ENCODE measurements at regions not wholly inside any gene's neighbourhood (a gene's known extent, or its start where the extent isn't known, plus 50 kb on each side); places are given as distances from the start of the nearest gene placed in this dataset.

DNA sequence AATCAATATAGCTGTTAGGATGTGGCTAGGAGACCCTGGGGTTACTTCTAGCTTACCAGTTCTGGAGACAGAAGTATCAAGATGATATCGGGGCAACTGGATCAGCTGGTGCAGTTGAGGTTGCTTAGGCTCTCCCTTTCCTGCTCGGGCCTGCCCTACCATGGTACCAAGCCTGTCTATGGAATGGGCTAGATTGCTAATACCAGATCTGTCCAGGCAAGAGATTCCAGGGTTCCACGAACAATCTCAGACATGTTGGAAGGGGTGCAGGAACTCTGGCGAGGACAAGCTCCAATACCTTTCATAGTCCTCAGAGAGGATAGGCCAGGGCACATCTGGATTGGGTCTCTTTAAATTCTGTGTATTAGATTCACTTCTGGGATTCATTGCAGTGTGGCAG, 53.8 kb downstream of the ADM start:
- DNase-seq (ENCODE audit: low spot score), result no peak

DNA sequence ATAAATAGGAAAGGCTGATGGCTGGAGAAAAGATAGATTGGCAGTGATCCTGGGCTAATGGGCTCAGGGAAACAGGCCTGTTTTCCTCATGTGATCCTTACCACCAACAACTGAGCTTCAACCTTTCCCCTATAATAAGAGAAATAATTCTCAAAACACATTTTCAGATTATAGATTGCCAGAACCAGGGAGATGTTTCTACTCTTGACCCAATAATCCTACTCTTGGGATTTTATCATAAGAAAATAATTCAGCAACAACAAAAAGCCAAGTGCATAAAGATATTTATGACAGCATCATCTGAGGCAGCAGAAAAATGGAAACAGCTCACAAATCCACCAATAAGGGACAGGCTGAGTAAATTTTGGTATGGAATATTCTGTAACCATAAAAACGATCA, 54.3 kb downstream of the ADM start:
- no peak for DNase-seq (ENCODE audit: low spot score)

DNA sequence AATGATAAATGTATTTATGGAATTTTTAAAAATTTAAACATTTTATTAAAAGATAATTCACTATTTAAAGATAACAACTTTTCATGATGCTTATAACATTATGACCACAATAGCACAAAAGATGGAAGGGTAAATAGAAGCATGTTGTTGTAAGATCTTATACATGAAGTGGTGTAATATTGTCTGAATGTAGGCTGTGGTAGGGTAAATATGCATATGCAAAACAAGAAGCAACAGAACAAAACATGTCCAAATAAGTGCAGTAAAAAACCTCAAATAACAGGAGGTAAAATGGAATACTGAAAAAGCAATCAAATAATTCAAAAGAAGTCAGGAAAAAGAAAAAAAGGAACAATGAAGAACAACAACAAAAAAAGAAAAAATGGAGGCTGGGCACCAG, 56.0 kb downstream of the ADM start:
- DNase-seq (ENCODE audit: low spot score), result no peak

DNA sequence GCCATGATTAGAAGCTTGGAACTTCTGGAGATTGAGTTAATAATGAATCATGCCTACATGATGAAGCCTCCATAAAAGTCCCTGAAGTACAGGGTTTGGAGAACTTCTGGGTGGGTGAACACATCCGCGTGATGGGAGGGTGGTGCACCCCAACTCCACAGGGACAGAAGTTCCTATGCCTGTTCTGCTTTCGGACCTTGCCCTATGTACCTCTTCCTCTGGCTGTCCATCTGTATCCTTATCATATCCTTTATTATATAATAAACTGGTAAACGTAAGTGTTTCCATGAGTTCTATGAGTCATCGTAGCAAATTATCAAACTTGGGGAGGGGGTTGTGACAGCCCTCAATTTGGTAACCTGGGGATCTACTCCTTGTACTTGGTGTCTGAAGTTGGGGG, 60.2 kb downstream of the ADM start:
- DNase-seq (ENCODE audit: low spot score), result no peak

DNA sequence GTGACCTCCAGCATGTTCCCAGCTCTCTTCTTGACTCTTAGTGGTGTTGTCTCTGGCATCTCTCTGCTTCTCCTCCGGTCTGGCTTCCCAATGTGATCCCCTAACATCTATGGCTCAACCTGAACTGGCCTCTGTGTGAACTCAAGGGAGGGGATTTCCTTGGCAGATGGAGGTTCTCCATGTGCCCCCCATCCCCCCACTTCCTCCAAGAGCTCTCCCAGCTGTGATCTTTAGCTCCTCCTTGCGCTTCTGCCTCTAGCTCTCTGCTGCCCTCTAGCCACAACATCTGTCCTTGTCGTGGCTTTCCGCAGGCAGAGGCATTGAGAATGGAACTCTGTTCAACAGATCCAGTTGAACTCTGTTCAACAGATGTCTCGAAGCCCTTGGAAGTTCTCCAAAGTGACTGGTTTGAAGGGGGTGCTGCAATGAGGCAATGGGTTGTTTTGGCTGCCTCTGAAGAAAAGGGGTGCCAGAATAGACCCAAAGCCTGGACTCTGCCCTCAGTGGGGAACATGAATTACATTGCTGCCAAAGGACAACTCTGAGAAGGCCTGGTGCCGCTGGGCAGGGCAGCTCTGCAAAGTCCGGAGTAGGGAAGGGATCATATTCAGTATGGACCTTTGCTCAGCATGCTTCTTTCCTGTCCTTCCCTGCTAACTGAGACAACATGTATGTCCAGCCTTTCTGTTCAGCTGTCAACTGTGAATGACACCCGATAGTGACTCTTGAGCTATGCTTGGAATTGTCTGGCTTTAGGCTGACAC, 61.9 kb downstream of the ADM start:
- DNase-seq (ENCODE audit: low spot score), result peak; percentile 70

DNA sequence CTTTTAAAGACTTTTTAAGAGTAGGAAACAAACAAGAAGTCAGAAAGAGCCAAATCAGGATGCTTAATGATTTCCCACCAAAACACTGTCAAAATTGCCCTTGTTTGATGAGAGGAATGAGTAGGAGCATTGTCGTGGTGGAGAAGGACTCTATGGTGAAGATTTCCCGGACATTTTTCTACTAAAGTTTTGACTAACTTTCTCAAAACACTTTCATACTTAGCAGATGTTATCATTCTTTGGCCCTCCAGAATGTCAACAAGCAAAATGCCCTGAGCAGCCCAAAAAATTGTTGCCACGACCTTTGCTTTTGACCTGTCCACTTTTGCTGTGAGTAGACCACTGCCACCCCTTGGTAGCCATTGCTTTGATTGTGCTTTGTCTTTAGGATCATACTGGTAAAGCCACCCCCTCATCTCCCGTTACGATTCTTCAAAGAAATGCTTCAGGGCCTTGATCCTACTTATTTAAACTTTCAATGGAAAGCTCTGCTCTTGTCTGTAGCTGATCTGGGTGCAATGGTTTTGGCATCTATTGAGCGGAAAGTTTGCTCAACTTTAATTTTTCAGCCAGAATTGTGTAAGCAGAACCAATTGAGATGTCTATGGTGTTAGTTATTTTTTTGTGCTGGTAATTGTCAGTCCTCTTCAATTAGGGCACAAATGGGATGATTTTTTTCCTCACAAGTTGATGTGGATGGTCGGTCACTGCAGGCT, 67.2 kb downstream of the ADM start:
- no peak for DNase-seq (ENCODE audit: low spot score)

DNA sequence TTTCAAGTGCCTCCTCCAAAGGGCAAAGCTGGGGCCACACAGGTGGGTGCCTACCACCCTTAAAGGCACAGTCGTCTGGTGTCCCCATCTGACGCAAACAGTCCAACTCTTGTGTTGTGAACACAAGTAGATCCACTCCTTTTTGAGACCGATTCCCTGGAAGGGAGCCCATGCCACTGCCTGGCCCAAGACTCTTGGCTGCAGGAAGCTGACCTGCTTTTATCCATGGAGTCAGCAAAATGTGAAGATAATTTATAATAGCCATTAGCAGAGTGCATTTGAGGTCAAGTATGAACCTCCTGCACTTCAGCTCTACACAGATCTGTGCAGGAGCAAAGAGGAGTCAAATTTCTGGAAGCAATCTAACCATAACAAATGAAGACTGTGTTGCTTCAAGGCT, 68.5 kb downstream of the ADM start:
- no peak for DNase-seq (ENCODE audit: low spot score)

DNA sequence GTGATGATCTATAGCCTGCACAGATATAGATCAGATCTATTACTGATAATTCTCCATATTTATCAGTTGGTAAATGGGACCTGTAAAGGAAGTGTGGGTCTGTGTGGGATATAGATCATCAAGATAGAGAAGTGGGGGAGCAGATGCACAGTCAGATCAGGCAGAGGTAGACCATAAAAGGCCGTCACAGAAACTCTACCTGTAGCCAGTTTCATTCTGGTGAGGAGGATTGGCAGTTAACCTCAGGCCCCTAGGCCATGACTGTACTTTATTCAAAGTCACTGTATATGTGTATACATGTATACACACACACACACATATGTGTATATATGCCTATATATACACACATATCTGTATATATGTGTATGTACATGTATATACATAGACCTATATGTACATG, 69.1 kb downstream of the ADM start:
- DNase-seq (ENCODE audit: low spot score), result no peak

DNA sequence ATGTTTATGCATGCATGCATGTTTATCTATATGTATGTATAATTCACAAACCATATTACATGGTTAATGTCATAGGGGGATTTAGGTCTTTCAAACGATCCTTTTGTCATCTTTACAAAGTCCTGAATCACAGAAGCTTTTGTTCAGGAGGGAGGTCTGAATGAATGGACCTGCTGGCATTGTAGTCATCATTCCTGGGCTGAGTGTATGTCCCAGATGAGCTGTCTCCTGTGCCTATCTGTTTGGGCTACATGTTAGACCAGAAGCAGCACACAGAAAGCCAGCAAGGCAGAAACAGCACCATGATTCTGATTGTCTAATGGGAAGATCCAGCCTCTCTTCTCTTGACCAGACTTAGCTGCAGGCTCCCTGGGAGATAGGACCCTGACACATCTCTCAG, 69.5 kb downstream of the ADM start:
- DNase-seq (ENCODE audit: low spot score), result no peak

DNA sequence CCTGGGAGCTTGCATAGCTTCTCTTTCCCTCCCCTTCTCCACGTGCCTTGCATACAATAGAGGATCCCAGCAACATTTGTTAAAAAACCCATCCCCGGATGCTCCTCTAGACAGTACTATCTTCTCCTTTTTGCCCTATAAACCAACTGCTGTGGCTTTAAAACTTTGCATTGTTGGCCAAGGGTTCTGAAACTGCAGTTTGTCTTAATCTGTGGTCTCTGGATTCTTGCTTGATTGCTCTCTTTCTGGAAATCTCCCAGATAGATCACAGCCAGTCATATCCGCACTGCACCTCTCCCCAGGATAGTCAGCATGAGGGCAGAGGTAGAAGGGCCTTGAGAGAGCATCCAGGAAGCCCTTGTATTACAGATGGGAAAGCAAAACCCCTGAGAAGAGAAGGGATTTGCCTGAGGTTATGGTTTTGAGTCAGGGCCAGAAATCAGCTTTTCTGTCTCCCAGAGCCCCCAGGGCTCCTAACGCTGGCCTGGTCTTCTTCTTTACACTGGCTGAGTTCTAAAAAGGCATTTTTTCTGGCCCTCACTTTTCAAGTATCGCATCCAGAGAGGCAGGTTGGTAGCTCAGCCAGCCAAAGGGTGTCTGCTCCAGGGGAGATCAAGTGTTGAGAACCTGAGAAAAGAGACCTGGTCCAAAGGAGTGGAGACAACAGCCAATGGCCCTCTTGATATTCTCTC, 70.6 kb downstream of the ADM start:
- DNase-seq (ENCODE audit: low spot score), result no peak

DNA sequence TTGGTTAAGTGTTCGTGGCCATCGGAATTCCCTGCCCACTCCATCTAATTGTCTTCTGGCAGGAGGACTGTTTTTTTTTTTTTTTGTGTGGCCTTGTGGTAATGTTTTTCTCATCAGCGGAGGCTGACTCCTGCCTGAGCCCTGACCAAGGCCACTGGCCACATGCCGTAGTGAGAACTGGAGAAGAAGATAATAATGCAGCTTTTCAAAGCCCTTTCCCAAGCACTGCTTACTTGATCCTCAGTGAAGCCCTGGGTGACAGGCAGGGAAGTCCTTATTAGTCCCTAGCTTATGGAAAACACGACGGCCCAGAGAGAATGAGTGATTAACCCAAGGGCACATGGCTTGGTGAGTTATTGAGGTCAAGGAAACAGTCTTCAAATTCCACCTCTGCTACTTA, 71.2 kb downstream of the ADM start:
- DNase-seq (ENCODE audit: low spot score), result no peak

DNA sequence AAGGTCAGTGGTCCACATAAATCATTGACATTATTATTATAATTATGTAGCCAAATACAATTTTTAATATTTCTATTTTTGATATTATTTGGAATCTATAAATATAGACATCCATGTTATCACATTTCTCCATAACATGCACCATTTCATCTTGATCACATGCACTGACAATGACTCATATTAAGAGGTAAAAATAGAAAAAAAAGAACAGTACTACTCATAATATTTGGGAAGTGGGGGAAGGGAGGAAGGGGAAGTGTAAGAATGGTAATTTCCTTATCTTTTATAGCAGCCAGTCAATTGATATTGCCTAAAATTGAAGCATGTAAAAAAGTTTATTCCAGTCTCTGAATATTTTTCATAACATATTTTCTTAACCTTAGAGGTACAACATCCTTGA, 72.3 kb downstream of the ADM start:
- DNase-seq (ENCODE audit: low spot score), result no peak

DNA sequence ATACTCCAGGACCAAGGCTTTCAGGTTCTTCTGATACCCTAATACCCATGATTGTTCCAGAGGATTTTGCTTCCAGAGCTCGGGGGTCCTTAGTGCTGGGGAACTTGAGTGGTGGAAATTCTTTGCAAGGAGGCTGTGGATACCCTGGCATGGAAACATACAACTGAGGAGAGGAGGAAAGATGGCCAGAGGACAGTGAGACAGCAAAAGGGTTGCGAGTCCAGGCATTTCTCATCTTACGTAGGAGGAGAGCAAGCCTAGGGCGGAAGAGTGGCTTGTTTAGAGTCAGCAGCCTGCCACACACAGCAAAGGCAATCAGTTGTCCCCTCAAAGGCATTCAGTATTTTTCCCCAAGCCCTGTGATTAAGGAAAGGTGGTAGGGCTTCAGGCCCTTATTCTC, 73.5 kb downstream of the ADM start:
- no peak for DNase-seq (ENCODE audit: low spot score)

DNA sequence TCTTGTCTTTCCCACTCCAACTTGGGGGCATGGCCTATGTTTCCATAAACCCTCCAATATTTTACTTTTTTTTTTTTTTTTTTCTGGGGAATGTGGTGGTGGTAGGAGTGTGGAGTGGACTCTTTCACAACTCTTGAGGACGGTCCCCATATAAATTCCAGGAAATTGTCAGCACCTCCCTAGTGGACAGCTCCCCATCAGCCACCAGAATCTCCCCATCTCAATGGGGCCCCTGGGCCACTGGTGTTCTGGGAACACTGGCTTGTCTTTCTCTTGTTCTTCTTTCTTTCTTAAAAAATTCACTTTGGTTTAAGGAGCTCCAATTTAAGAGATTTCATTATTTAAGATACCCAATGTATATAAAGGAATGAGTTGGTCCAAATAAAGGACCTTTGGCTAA, 74.1 kb downstream of the ADM start:
- DNase-seq (ENCODE audit: low spot score), result no peak

DNA sequence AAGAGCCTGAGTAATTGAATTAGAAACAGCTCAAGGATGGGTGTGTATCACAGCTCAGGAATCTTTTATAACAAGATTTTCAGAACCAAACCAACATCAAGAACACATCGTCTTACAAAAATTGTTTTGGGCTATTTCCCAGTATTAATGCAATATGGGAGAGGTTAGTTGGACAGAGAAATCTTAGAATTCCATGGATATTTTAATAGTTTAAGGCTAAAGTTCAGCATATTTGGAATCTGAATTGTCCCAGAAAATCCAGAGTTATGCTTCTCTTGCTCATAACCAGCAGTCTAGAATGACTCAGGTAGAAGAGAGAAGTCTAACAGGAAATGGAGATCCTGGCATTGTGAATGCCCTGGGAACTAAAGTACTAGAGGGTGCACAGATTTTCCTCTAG, 74.6 kb downstream of the ADM start:
- no peak for DNase-seq (ENCODE audit: low spot score)

DNA sequence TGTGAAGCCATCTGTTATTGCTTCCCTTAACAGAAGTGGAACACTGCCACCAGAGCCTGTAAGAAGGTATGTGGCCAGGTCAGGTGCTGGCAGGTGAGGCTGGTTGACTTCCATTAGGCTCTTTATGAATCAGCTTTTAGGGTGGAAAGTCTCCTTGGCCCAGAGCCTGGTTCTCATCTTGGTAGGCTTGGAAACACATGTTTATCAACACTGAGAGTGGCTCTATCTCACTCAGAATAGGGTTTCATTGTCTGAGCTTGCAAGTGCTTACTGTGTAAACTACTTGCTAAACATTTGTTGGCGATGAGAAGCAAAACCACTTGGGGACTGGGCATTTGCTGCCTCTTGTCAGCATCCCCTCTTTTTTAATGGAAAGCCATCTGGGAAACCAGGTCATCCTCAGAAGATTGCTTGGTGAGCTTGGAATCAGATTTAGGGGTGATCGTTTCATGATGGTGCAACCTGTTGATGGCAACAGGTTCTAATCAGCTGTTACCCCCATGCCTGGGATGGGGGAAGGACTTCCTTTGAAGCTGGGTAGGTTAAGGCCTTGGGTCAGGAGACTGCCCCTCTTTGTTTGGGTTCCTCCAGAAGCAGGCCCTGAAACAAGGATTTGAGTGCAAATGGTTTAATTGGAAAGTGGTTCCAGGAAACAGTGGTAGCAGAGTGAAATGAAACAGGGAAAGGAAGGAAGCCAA, 75.0 kb upstream of the AMPD3 start:
- DNase-seq (ENCODE audit: low spot score), result no peak

DNA sequence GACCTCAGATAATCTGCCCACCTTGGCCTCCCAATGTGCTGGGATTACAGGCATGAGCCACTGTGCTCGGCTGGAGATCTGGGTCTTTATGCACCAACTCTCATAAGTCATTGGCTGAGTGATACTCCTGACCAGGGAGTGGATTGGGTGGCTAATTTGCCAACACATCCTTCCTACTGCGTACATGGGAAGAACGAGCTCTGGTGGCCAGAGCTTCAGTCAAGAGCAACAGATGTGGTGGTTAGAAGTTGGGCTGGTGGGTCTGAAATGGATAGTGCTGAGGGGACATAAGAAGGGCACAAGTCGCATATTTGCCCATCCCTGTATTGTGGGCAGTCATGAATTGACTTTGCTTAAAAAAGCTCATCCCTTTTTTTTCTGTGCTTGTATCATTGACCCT, 74.1 kb upstream of the AMPD3 start:
- no peak for DNase-seq (ENCODE audit: low spot score)

DNA sequence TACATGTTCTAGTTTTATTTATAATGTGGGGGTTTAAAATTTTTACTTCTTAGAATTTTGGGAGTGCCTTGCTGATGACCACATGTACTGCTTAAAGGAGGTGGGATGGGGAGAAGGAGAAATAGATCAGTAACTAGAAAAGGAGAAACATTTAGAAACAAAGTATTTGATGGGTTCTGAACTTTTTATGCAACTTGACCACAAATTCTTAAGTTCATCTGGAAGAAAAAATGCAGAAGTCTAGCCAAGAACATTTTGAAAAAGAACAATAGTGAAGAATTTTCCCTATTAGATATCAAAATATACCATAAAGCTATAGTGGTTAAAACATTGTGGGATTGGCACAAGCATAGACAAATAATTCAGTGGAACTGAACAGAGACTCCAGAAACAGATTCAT, 73.3 kb upstream of the AMPD3 start:
- DNase-seq (ENCODE audit: low spot score), result no peak

DNA sequence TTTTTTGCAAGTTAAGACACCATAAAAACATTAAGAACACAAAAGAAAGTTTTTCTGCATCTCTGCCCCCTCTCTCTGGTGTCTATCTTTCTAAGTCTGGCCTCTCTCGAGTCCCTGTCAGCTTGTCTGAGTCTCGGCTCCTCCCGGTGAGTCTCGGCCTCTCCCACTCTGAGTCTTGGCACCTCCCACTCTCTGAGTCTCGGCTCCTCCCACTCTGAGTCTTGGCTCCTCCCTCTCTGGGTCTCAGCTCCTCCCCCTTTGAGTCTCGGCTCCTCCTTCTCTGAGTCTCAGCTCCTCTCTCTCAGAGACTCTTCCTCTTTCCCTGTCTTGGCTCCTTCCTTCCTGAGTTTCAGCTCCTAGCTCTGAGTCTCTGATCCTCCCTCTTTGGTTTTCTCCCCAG, 72.5 kb upstream of the AMPD3 start:
- DNase-seq (ENCODE audit: low spot score), result no peak

DNA sequence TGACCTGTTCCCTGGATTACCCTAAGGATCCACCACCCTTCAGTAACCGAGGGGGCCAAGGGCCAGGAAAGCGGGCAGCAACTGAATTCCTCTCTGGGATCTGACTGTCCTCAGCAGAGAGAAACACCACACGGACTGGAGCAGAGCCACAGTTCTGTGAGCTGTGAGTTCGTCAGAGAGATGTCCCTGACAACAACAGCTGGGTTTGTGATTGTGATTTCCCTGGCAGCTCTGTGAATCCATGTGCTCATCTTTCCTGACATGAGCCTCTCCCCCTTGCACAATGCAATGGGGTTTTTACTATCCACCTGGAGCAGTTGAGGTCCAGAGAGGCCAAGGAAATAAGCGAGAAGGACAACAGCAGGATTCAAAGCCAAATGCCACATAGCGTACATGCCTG, 69.4 kb upstream of the AMPD3 start:
- no peak for DNase-seq (ENCODE audit: low spot score)

DNA sequence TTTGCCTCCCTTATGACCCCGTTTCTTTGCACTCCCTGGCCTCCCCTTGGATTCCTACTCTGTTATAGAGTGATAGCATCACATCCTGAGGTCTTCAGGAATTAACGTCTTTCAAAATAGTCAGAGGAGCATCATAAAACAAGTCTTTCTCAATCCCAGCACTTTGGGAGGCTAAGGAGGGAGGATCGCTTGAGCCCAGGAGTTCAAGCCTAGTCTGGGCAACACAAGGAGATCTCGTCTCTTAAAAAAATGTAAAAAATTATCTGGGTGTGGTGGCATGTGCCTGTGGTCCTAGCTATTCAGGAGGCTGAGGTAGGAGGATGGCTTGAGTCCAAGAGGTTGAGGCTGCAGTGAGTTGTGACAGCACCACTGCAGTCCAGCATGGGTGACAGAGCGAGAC, 68.7 kb upstream of the AMPD3 start:
- DNase-seq (ENCODE audit: low spot score), result no peak

DNA sequence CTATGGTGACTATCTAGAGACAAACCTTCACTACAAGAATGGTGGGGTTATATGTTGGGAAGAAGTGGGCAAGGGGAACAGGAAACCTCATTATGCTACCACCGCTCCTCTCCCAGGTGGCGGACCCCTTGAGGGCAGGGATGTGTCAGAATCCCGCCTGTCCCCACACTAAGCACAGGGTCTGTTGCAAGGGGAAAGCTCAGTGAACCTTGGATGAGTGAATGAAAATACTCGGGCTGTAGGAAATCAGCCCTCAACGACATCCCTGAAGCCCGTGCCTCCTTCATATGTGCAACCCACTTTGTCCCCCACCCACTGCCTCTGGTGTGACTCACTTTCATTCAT, 68.2 kb upstream of the AMPD3 start:
- DNase-seq (ENCODE audit: low spot score), result no peak
